IPS-18a (cell line): ENCODE measurements at regions not wholly inside any gene's neighbourhood (a gene's known extent, or its start where the extent isn't known, plus 50 kb on each side); places are given as distances from the start of the nearest gene placed in this dataset.
"Not testable (repeated sequence)": the region's sequence is repeated elsewhere in the genome, so short reads cannot be mapped to it uniquely, and the experiment has no call there.

ENCODE experiments used
- H3K27ac ChIP-seq: one replicate; pipeline ENCODE4 v1.5.1; 2013; ENCODE audit warnings: low read length
- H3K27me3 ChIP-seq: one replicate; pipeline ENCODE4 v1.6.1; 2013; ENCODE audit warnings: mild to moderate bottlenecking, low read length; ENCODE audit not compliant: control insufficient read depth, insufficient read depth
- H3K36me3 ChIP-seq: one replicate; pipeline ENCODE4 v1.6.1; 2013; ENCODE audit warnings: low read depth, low read length; ENCODE audit not compliant: control insufficient read depth
- H3K4me1 ChIP-seq: one replicate; pipeline ENCODE4 v1.6.1; 2013; ENCODE audit warnings: low read depth, low read length; ENCODE audit not compliant: control insufficient read depth
- H3K4me3 ChIP-seq: one replicate; pipeline ENCODE4 v1.5.1; 2013; ENCODE audit warnings: low read length
- H3K9ac ChIP-seq: one replicate; pipeline ENCODE4 v1.6.1; 2013; ENCODE audit warnings: mild to moderate bottlenecking, low read length, moderate library complexity
- H3K9me3 ChIP-seq: one replicate; pipeline ENCODE4 v1.6.1; 2013; ENCODE audit warnings: low read depth, low read length; ENCODE audit not compliant: control insufficient read depth

DNA sequence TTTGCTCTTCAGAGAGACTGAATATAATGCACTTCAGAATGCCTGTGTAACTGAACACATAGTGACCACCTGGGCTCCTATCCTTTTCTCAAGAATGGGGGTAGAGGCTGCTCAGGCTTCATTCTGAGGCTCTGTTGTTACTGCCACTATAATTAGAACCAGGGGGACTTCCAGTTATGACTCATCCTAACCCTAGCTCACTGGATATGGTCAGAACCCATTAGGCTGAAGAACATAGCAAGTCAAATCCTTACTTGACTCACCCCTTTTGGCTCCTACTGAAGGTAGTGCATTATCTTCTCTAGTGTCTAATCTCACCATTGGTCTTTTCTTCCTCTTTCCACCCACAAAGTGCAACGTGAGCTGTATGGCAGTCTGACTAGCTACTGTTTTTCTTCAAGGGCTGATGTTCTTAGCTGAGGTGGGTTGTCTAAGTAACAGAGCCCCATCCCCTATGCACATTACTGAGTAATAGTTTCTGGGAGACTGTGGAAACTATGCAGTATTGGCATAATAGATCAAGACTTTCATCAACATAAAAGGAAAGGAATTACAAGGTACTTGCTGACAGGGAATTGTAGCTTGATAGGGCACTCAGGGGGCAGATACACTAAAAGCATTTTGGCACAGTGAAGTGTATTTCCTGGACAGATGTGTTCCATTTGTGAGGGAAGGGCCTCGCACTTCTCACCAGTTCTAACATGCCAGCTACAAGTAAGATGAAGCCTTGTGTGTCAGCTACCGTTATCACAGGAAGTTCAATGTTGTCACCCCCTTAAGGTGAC, 431.0 kb upstream of the MEF2C start:
- Histone ChIP-seq H3K27me3 (no peaks in the 10 kb centered on the region), H3K4me1 (no peaks in the 10 kb centered on the region), H3K9ac (no peak overlapping the region), H3K36me3 (no peaks in the 10 kb centered on the region), H3K9me3 (no peaks in the 10 kb centered on the region), H3K27ac (no peak overlapping the region), H3K4me3 (no peak overlapping the region)

DNA sequence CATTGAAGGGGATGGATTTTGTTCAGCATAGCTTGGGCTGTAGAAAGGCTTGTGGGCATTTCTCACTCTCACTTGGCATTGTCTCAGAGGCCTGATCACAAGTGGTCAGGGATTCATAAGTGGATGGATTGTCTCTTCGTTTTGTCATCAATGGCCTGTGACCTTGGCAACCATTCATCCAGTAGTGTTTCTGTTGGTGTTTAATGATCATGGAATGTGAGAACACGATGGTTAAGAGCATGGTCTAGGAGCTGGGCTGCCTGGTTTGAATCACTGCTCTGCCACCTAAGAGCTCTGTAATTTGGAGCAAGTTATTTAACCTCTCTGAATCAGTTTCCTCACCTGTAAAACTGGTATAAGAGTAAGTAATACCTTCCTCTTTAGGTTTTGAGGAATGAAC, 430.1 kb upstream of the MEF2C start:
- H3K27ac ChIP-seq = no peak overlapping the region
- no peaks in the 10 kb centered on the region for H3K9me3 ChIP-seq
- no peaks in the 10 kb centered on the region for H3K4me1 ChIP-seq
- no peak overlapping the region for H3K4me3 ChIP-seq
- H3K27me3 ChIP-seq = no peaks in the 10 kb centered on the region
- H3K36me3 ChIP-seq = no peaks in the 10 kb centered on the region
- H3K9ac ChIP-seq = no peak overlapping the region

GRCh38 chr5:89309268-89309667, 426.3 kb upstream of the MEF2C start:
- Histone ChIP-seq H3K9me3 (no peaks in the 10 kb centered on the region), H3K4me3 (no peak overlapping the region), H3K27me3 (no peaks in the 10 kb centered on the region), H3K27ac (no peak overlapping the region), H3K36me3 (no peaks in the 10 kb centered on the region), H3K4me1 (no peaks in the 10 kb centered on the region), H3K9ac (no peak overlapping the region)

- no peaks in the 10 kb centered on the region for H3K4me1 ChIP-seq
- no peak overlapping the region for H3K9ac ChIP-seq
- H3K36me3 ChIP-seq = no peaks in the 10 kb centered on the region
- H3K9me3 ChIP-seq = no peaks in the 10 kb centered on the region
- no peaks in the 10 kb centered on the region for H3K27me3 ChIP-seq
- H3K4me3 ChIP-seq = no peak overlapping the region
- H3K27ac ChIP-seq = no peak overlapping the region
These were observed 425.6 kb upstream of the MEF2C start for GRCh38 chr5:89308606-89309040.

DNA sequence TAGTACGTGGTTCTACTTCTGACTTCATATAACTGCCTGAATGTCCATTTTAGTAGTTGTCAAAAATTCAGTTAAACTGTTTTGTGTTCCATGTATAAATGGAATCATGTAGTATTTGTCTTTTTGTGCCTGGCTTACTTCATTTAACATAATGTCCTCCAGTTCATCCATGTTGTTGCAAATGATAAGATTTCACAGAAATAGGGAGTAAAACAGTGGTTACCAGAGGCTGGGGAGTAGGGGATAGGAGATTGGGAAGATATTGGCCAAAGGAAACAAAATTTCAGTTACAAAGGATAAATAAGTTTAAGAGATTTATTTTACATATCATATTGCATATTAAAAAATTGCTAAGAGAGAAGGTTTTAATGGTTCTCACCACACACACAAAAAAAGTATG, 425.0 kb upstream of the MEF2C start:
- Histone ChIP-seq H3K27ac (no peak overlapping the region), H3K4me1 (no peaks in the 10 kb centered on the region), H3K36me3 (no peaks in the 10 kb centered on the region), H3K4me3 (no peak overlapping the region), H3K27me3 (no peaks in the 10 kb centered on the region), H3K9me3 (no peaks in the 10 kb centered on the region), H3K9ac (no peak overlapping the region)

GRCh38 chr5:89307141-89307540, 424.2 kb upstream of the MEF2C start:
- not testable (repeated sequence) for H3K27ac ChIP-seq, H3K9ac ChIP-seq, H3K4me3 ChIP-seq, H3K27me3 ChIP-seq, H3K9me3 ChIP-seq, H3K36me3 ChIP-seq, H3K4me1 ChIP-seq

DNA sequence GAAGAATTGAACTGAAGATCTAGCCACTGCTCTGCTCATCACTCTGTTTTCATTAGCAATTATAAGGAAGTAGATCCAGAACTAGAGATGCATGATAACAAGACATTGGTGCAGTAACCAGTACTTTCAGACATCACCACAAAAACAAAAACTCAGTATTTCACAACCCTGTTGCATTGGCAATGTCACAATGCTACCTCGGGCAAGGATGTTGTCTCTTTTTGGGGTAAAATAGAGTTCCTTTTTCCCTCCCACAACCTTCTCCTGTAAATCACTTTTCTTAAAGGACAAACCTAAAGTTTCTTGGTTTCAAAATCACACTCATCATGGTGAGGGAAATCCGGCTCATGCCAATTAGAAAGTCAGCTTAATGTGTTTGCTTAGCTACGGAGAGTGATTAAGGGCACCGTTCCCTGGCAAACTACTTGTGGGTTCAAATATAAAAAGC, 420.1 kb upstream of the MEF2C start:
- Histone ChIP-seq H3K4me3 (no peak overlapping the region), H3K4me1 (no peaks in the 10 kb centered on the region), H3K9ac (no peak overlapping the region), H3K36me3 (no peaks in the 10 kb centered on the region), H3K9me3 (no peaks in the 10 kb centered on the region), H3K27me3 (no peaks in the 10 kb centered on the region), H3K27ac (no peak overlapping the region)

GRCh38 chr5:89302102-89302891, 419.3 kb upstream of the MEF2C start:
- Histone ChIP-seq H3K27me3 (no peaks in the 10 kb centered on the region), H3K27ac (no peak overlapping the region), H3K9me3 (no peaks in the 10 kb centered on the region), H3K4me1 (no peaks in the 10 kb centered on the region), H3K36me3 (no peaks in the 10 kb centered on the region), H3K9ac (no peak overlapping the region), H3K4me3 (no peak overlapping the region)

GRCh38 chr5:89301321-89302025, 418.5 kb upstream of the MEF2C start:
- Histone ChIP-seq H3K36me3 (no peaks in the 10 kb centered on the region), H3K27ac (no peak overlapping the region), H3K27me3 (no peaks in the 10 kb centered on the region), H3K4me3 (no peak overlapping the region), H3K9ac (no peak overlapping the region), H3K4me1 (no peaks in the 10 kb centered on the region), H3K9me3 (no peaks in the 10 kb centered on the region)

GRCh38 chr5:89300426-89300970, 417.5 kb upstream of the MEF2C start:
- H3K9ac ChIP-seq = no peak overlapping the region
- no peaks in the 10 kb centered on the region for H3K27me3 ChIP-seq
- no peak overlapping the region for H3K4me3 ChIP-seq
- no peak overlapping the region for H3K27ac ChIP-seq
- H3K4me1 ChIP-seq = no peaks in the 10 kb centered on the region
- H3K9me3 ChIP-seq = no peaks in the 10 kb centered on the region
- H3K36me3 ChIP-seq = no peaks in the 10 kb centered on the region

GRCh38 chr5:89299998-89300397, 417.0 kb upstream of the MEF2C start:
- no peak overlapping the region for H3K4me3 ChIP-seq
- H3K9ac ChIP-seq = no peak overlapping the region
- H3K27ac ChIP-seq = no peak overlapping the region
- H3K4me1 ChIP-seq = no peaks in the 10 kb centered on the region
- H3K27me3 ChIP-seq = no peaks in the 10 kb centered on the region
- no peaks in the 10 kb centered on the region for H3K36me3 ChIP-seq
- H3K9me3 ChIP-seq = no peaks in the 10 kb centered on the region
